Activated CD8-positive, alpha-beta T cell treated with anti-CD3 and anti-CD28 coated beads, Interleukin-2, amount 10 ng/mL, durations not matched to agents 7 days and 5 days (primary cell): ENCODE measurements at regions not wholly inside any gene's neighbourhood (a gene's known extent, or its start where the extent isn't known, plus 50 kb on each side); places are given as distances from the start of the nearest gene placed in this dataset.

Experiments
- ATAC-seq: fragments of 150-1000 bp; cut with Tn5 transposase; one replicate; pipeline ENCODE4 v1.10.0; 2021; ENCODE audit warnings: moderate library complexity
- CTCF ChIA-PET: fragments of 350-600 bp; sonication (Branson Sonifier 250); formaldehyde crosslinking; loops from one replicate; lab custom pipeline; 2021; ENCODE audit warnings: antibody characterized with exemption; lab: Charles Lee
- POLR2A ChIA-PET: fragments of 350-600 bp; sonication (Branson Sonifier 250); formaldehyde crosslinking; loops from one replicate; lab custom pipeline; 2021; ENCODE audit warnings: antibody characterized with exemption; lab: Charles Lee
- DNase-seq: peaks from one replicate; pipeline ENCODE4 v3.0.0-alpha.2; 2020
- H3K27ac Mint-ChIP-seq: one replicate; pipeline ENCODE4 v1.8.0; 2021; ENCODE audit warnings: mild to moderate bottlenecking, mixed read lengths
- H3K27me3 Mint-ChIP-seq: one replicate; pipeline ENCODE4 v1.8.0; 2021; ENCODE audit warnings: low read depth, mixed read lengths
- H3K36me3 Mint-ChIP-seq: one replicate; pipeline ENCODE4 v1.8.0; 2021; ENCODE audit warnings: low read depth, mixed read lengths
- H3K4me1 Mint-ChIP-seq: one replicate; pipeline ENCODE4 v1.8.0; 2021; ENCODE audit warnings: low read depth, mixed read lengths
- H3K4me3 Mint-ChIP-seq: one replicate; pipeline ENCODE4 v1.8.0; 2021; ENCODE audit warnings: mild to moderate bottlenecking, mixed read lengths
- H3K9me3 Mint-ChIP-seq: one replicate; pipeline ENCODE4 v1.8.0; 2022; ENCODE audit warnings: mixed read lengths; ENCODE audit not compliant: insufficient read depth

- Mint-ChIP-seq H3K4me3 (no peak overlapping the region), H3K36me3 (no peaks in the 10 kb centered on the region), H3K4me1 (no peaks in the 10 kb centered on the region), H3K9me3 (peaks cover 12% of the 10 kb centered on the region), H3K27me3 (no peaks in the 10 kb centered on the region), H3K27ac (no peak overlapping the region)
- no peak for DNase-seq
- ChIA-PET CTCF (no interaction called here), POLR2A (interaction anchor here (0.6 kb wide), 1 partner anchor 224 kb away, joined by 3 read pairs; no protein-coding TSS in a partner anchor)
- no peak for ATAC-seq
These were observed 53.9 kb upstream of the GALNTL6 start for GRCh38 chr4:171759274-171759673.

GRCh38 chr4:171751538-171751937 lies 61.7 kb upstream of the GALNTL6 start:
- H3K4me1 Mint-ChIP-seq: no peaks in the 10 kb centered on the region
- no peak for ATAC-seq
- DNase-seq: no peak
- H3K27ac Mint-ChIP-seq: no peak overlapping the region
- H3K9me3 Mint-ChIP-seq: peaks cover 4% of the 10 kb centered on the region
- no peaks in the 10 kb centered on the region for H3K27me3 Mint-ChIP-seq
- POLR2A ChIA-PET: no interaction called here
- H3K4me3 Mint-ChIP-seq: no peak overlapping the region
- no peaks in the 10 kb centered on the region for H3K36me3 Mint-ChIP-seq
- CTCF ChIA-PET: no interaction called here

GRCh38 chr4:171746418-171746817 lies 66.8 kb upstream of the GALNTL6 start:
- Mint-ChIP-seq H3K36me3 (no peaks in the 10 kb centered on the region), H3K27me3 (no peaks in the 10 kb centered on the region), H3K4me1 (no peaks in the 10 kb centered on the region), H3K27ac (no peak overlapping the region), H3K9me3 (peaks cover 4% of the 10 kb centered on the region), H3K4me3 (no peak overlapping the region)
- CTCF ChIA-PET: no interaction called here
- no peak for DNase-seq
- POLR2A ChIA-PET: no interaction called here
- no peak for ATAC-seq

DNA sequence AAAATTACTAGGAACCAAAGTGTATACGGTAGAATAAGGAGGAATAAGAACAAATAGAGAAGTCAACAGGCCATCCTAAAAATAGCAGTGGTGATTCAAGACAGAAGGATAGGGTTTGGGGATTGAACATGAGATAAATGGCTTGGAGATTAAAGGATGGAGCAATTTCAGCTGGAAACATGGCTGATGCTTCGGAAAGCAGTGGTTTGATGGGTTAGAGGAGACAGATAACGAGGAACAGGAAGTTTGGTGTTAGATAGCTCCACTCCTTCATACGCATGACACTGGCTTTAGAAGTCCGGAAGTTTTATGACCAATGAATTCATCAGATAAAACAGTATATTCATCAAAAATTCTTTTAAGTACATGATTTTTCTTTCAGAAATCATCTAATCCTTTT lies 70.8 kb upstream of the GALNTL6 start:
- POLR2A ChIA-PET: no interaction called here
- CTCF ChIA-PET: no interaction called here

DNA sequence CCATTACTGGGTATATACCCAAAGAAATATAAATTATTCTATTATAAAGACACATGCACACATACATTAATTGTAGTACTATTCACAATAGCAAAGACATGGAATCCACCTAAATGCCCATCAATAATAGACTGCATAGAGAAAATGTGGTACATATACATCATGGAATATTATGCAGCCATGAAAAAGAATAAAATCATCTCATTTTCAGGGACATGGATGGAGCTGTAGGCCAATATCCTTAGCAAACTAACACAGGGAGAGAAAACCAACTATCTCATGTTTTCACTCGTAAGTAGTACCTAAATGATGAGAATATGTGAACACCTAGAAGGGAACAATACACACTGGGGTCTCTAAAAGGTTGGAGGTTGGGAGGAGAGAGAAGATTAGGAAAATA lies 86.0 kb upstream of the GALNTL6 start:
- Mint-ChIP-seq H3K27ac (no peak overlapping the region), H3K4me3 (no peak overlapping the region), H3K27me3 (no peaks in the 10 kb centered on the region), H3K4me1 (no peaks in the 10 kb centered on the region), H3K9me3 (peaks cover 19% of the 10 kb centered on the region), H3K36me3 (no peaks in the 10 kb centered on the region)
- DNase-seq: no peak
- ChIA-PET CTCF (no interaction called here), POLR2A (no interaction called here)
- no peak for ATAC-seq

More for the DNA sequence above, 70.8 kb upstream of the GALNTL6 start:
- Mint-ChIP-seq H3K27me3 (no peaks in the 10 kb centered on the region), H3K9me3 (no peaks in the 10 kb centered on the region), H3K4me3 (no peak overlapping the region), H3K27ac (no peak overlapping the region), H3K4me1 (no peaks in the 10 kb centered on the region), H3K36me3 (no peaks in the 10 kb centered on the region)
- ATAC-seq: no peak
- no peak for DNase-seq

- DNase-seq (no peak), ATAC-seq (no peak)
- no peaks in the 10 kb centered on the region for H3K27me3 Mint-ChIP-seq
- no peaks in the 10 kb centered on the region for H3K4me1 Mint-ChIP-seq
- peaks cover 12% of the 10 kb centered on the region for H3K9me3 Mint-ChIP-seq
- CTCF ChIA-PET: no interaction called here
- H3K27ac Mint-ChIP-seq: no peak overlapping the region
- H3K4me3 Mint-ChIP-seq: no peak overlapping the region
- POLR2A ChIA-PET: no interaction called here
- no peaks in the 10 kb centered on the region for H3K36me3 Mint-ChIP-seq
These were observed 91.3 kb upstream of the GALNTL6 start for GRCh38 chr4:171721937-171722336.

DNA sequence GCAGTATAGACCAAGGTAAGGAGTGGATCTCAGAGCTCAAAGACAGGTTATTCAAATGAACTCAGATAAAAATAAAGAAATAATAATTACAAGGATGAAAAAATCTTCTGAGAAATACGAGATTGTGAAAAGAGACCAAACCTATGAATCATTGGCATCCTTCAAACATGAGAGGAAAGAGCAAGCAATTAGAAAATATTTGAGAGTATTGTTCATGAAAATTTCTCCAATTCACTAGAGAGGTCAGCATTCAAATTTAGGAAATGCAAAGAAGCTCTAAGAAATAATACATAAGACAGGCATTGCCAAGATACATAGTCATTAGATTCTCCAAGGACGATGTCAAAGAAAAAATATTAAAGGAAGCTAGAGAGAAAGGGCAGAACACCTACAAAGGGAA lies 93.5 kb upstream of the GALNTL6 start:
- Mint-ChIP-seq H3K27ac (no peak overlapping the region), H3K4me1 (no peaks in the 10 kb centered on the region), H3K9me3 (peaks cover 12% of the 10 kb centered on the region), H3K36me3 (no peaks in the 10 kb centered on the region), H3K27me3 (no peaks in the 10 kb centered on the region), H3K4me3 (no peak overlapping the region)
- ATAC-seq (no peak), DNase-seq (no peak)
- POLR2A ChIA-PET: no interaction called here
- CTCF ChIA-PET: no interaction called here

DNA sequence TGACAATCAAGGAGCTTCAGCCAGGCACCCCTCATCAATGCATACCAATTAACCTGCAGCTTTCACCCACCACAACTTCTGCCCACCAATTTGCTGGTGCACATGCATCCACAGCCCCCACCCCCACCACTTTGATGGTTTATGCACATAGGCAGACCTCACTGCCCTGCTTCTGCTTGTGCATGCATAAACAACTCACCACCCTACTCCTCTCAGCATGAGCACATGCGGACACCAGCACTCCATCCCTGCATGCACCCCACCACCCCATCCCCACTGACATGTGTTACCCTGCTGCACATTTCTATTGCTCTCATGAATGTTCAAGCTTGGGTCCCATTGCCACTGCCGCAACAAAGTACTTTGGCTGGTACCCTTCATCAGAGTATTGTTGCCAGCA lies 94.5 kb upstream of the GALNTL6 start:
- POLR2A ChIA-PET: no interaction called here
- DNase-seq: no peak
- CTCF ChIA-PET: no interaction called here
- H3K27ac Mint-ChIP-seq: no peak overlapping the region
- ATAC-seq: no peak
- no peaks in the 10 kb centered on the region for H3K36me3 Mint-ChIP-seq
- peaks cover 7% of the 10 kb centered on the region for H3K9me3 Mint-ChIP-seq
- H3K27me3 Mint-ChIP-seq: no peaks in the 10 kb centered on the region
- no peak overlapping the region for H3K4me3 Mint-ChIP-seq
- no peaks in the 10 kb centered on the region for H3K4me1 Mint-ChIP-seq

- Mint-ChIP-seq H3K27me3 (no peaks in the 10 kb centered on the region), H3K9me3 (peaks cover 7% of the 10 kb centered on the region), H3K27ac (no peak overlapping the region), H3K4me1 (no peaks in the 10 kb centered on the region), H3K4me3 (no peak overlapping the region), H3K36me3 (no peaks in the 10 kb centered on the region)
- POLR2A ChIA-PET: no interaction called here
- CTCF ChIA-PET: no interaction called here
- ATAC-seq (no peak), DNase-seq (no peak)
These were observed 95.1 kb upstream of the GALNTL6 start for GRCh38 chr4:171718069-171718468.

DNA sequence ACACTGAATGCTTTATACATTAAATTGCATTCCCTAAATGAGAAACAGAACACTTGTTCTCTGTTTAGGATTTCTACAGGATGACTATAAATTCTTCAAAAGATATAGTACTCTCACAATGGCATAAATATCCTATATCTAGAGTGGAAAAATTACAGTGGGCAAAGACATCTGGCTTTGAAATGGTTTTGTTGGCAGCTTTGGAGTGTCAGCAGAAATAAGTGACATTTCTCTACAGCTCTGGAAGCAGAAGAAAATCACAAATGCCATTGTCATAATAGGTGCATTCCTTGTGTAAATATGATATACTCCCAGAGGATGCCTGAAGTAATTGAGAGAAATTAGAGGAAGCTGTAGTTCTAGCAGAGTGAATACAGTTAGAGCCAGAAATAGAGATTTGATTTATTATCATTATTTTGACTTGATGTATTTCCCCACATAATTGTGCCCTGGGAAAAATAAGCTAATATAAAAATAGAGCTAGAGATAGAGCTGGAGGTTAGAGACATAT lies 95.9 kb upstream of the GALNTL6 start:
- Mint-ChIP-seq H3K9me3 (peaks cover 1% of the 10 kb centered on the region), H3K4me1 (no peaks in the 10 kb centered on the region), H3K4me3 (no peak overlapping the region), H3K27ac (no peak overlapping the region), H3K36me3 (no peaks in the 10 kb centered on the region), H3K27me3 (no peaks in the 10 kb centered on the region)
- no peak for ATAC-seq
- DNase-seq: no peak
- ChIA-PET CTCF (no interaction called here), POLR2A (no interaction called here)

DNA sequence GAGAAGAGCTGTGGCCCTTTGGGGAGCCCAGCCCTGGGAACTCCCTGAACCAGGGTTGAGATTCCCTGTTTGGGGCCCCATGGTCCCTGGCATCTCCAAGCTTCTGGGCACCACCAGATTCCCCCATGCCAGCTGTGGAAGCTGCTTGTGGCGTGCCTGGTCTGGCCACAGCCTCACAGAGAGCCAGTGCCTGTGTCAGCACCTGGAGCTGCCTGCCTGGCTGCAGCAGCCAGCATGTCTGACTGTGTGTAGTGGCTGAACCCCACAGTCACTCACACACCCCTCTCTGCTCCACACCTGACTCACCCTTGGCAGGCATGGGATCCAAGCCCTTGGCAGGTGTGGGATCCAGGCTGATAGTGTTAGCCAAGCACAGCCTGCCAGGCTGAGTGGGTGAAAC lies 97.2 kb upstream of the GALNTL6 start:
- no peak for ATAC-seq
- ChIA-PET POLR2A (no interaction called here), CTCF (no interaction called here)
- no peaks in the 10 kb centered on the region for H3K9me3 Mint-ChIP-seq
- H3K36me3 Mint-ChIP-seq: no peaks in the 10 kb centered on the region
- DNase-seq: no peak
- no peaks in the 10 kb centered on the region for H3K4me1 Mint-ChIP-seq
- no peak overlapping the region for H3K27ac Mint-ChIP-seq
- no peaks in the 10 kb centered on the region for H3K27me3 Mint-ChIP-seq
- no peak overlapping the region for H3K4me3 Mint-ChIP-seq

GRCh38 chr4:171714791-171715454 lies 98.3 kb upstream of the GALNTL6 start:
- no peaks in the 10 kb centered on the region for H3K27me3 Mint-ChIP-seq
- H3K27ac Mint-ChIP-seq: no peak overlapping the region
- no peaks in the 10 kb centered on the region for H3K36me3 Mint-ChIP-seq
- ATAC-seq (no peak), DNase-seq (no peak)
- CTCF ChIA-PET: no interaction called here
- no peaks in the 10 kb centered on the region for H3K4me1 Mint-ChIP-seq
- POLR2A ChIA-PET: no interaction called here
- no peak overlapping the region for H3K4me3 Mint-ChIP-seq
- H3K9me3 Mint-ChIP-seq: no peaks in the 10 kb centered on the region

- Mint-ChIP-seq H3K4me1 (no peaks in the 10 kb centered on the region), H3K27me3 (no peaks in the 10 kb centered on the region), H3K36me3 (no peaks in the 10 kb centered on the region), H3K4me3 (no peak overlapping the region), H3K9me3 (no peaks in the 10 kb centered on the region), H3K27ac (no peak overlapping the region)
- ATAC-seq: no peak
- POLR2A ChIA-PET: no interaction called here
- CTCF ChIA-PET: no interaction called here
- no peak for DNase-seq
These were observed 102.5 kb upstream of the GALNTL6 start for GRCh38 chr4:171710743-171711142.
